ENCODE measurements at regions not wholly inside any gene's neighbourhood (a gene's known extent, or its start where the extent isn't known, plus 50 kb on each side); places are given as distances from the start of the nearest gene placed in this dataset.

GRCh38 chr1:8166406-8166805 lies 140.3 kb upstream of the ERRFI1 start:
- TF ChIP-seq ZFP3 (CRISPR knock-in tag; IDR thresholded peaks at IDR 0.05), result no peak
- TF ChIP-seq ZFP30 (CRISPR knock-in tag; IDR thresholded peaks at IDR 0.05), result no peak
- TF ChIP-seq SNAI2 (CRISPR knock-in tag; IDR thresholded peaks at IDR 0.05), result no peak
- no peak for TF ChIP-seq PATZ1 (CRISPR knock-in tag; IDR thresholded peaks at IDR 0.05; ENCODE audit: borderline replicate concordance)

All from SK-N-SH treated with all-trans-retinoic acid at 6 μM for 48 hours (cell line).